Loucy (cell line): ENCODE measurements at regions not wholly inside any gene's neighbourhood (a gene's known extent, or its start where the extent isn't known, plus 50 kb on each side); places are given as distances from the start of the nearest gene placed in this dataset.

ENCODE experiments used
- CTCF ChIP-seq: fragments of 200-600 bp; sonication (generic); conservative IDR thresholded peaks from 2 replicates; pipeline ENCODE4 v1.5.1; 2014; ENCODE audit warnings: mild to moderate bottlenecking, antibody characterized with exemption, low read length
- EZH2phosphoT487 ChIP-seq: fragments of 200-600 bp; IDR thresholded peaks from 2 replicates; pipeline ENCODE4 v1.6.1; 2018; ENCODE audit warnings: antibody characterized with exemption, mild to moderate bottlenecking, moderate library complexity, borderline replicate concordance

GRCh38 chr2:175293195-175293594 is 111.7 kb upstream of the ATP5MC3 start:
- TF ChIP-seq CTCF, result no peak
- no peak for TF ChIP-seq EZH2phosphoT487
